ENCODE measurements at regions not wholly inside any gene's neighbourhood (a gene's known extent, or its start where the extent isn't known, plus 50 kb on each side); places are given as distances from the start of the nearest gene placed in this dataset.

- FAIRE-seq = no peak
- H3K36me3 ChIP-seq (ENCODE audit: control insufficient read depth, insufficient read depth, low read length) = no peaks in the 10 kb centered on the region
- DNase-seq (ENCODE audit: low read depth) = no peak
- TF ChIP-seq CTCF (IDR thresholded peaks at IDR 0.05; ENCODE audit: insufficient read depth, low read length, severe bottlenecking) = no peak
- H3K27me3 ChIP-seq (ENCODE audit: control insufficient read depth, insufficient read depth, low read length) = no peaks in the 10 kb centered on the region
- H3K4me3 ChIP-seq (ENCODE audit: low read depth, low read length) = no peak overlapping the region
Measured at GRCh38 chr10:129120441-129120840, 346.6 kb upstream of the MGMT start.

- FAIRE-seq (no peak), DNase-seq (ENCODE audit: low read depth) (no peak)
- no peak for TF ChIP-seq CTCF (IDR thresholded peaks at IDR 0.05; ENCODE audit: insufficient read depth, low read length, severe bottlenecking)
- no peaks in the 10 kb centered on the region for H3K27me3 ChIP-seq (ENCODE audit: control insufficient read depth, insufficient read depth, low read length)
- no peaks in the 10 kb centered on the region for H3K36me3 ChIP-seq (ENCODE audit: control insufficient read depth, insufficient read depth, low read length)
- no peak overlapping the region for H3K4me3 ChIP-seq (ENCODE audit: low read depth, low read length)
Measured at GRCh38 chr10:129122846-129123245, 344.2 kb upstream of the MGMT start.

- DNase-seq (ENCODE audit: low read depth) = no peak
- H3K36me3 ChIP-seq (ENCODE audit: control insufficient read depth, insufficient read depth, low read length) = no peaks in the 10 kb centered on the region
- no peak for FAIRE-seq
- TF ChIP-seq CTCF (IDR thresholded peaks at IDR 0.05; ENCODE audit: insufficient read depth, low read length, severe bottlenecking) = no peak
- no peak overlapping the region for H3K4me3 ChIP-seq (ENCODE audit: low read depth, low read length)
- no peaks in the 10 kb centered on the region for H3K27me3 ChIP-seq (ENCODE audit: control insufficient read depth, insufficient read depth, low read length)
Measured at GRCh38 chr10:129123428-129123827, 343.6 kb upstream of the MGMT start.

GRCh38 chr10:129126982-129127381 lies 340.1 kb upstream of the MGMT start:
- H3K4me3 ChIP-seq (ENCODE audit: low read depth, low read length) = no peak overlapping the region
- no peaks in the 10 kb centered on the region for H3K36me3 ChIP-seq (ENCODE audit: control insufficient read depth, insufficient read depth, low read length)
- TF ChIP-seq CTCF (IDR thresholded peaks at IDR 0.05; ENCODE audit: insufficient read depth, low read length, severe bottlenecking) = no peak
- DNase-seq (ENCODE audit: low read depth) (no peak), FAIRE-seq (no peak)
- no peaks in the 10 kb centered on the region for H3K27me3 ChIP-seq (ENCODE audit: control insufficient read depth, insufficient read depth, low read length)

GRCh38 chr10:129131457-129132132 lies 335.4 kb upstream of the MGMT start:
- no peak overlapping the region for H3K4me3 ChIP-seq (ENCODE audit: low read depth, low read length)
- TF ChIP-seq CTCF (IDR thresholded peaks at IDR 0.05; ENCODE audit: insufficient read depth, low read length, severe bottlenecking) = no peak
- H3K36me3 ChIP-seq (ENCODE audit: control insufficient read depth, insufficient read depth, low read length) = no peaks in the 10 kb centered on the region
- no peaks in the 10 kb centered on the region for H3K27me3 ChIP-seq (ENCODE audit: control insufficient read depth, insufficient read depth, low read length)
- DNase-seq (ENCODE audit: low read depth) (no peak), FAIRE-seq (no peak)

- TF ChIP-seq CTCF (IDR thresholded peaks at IDR 0.05; ENCODE audit: insufficient read depth, low read length, severe bottlenecking) = no peak
- H3K36me3 ChIP-seq (ENCODE audit: control insufficient read depth, insufficient read depth, low read length) = no peaks in the 10 kb centered on the region
- no peak for DNase-seq (ENCODE audit: low read depth)
- no peaks in the 10 kb centered on the region for H3K27me3 ChIP-seq (ENCODE audit: control insufficient read depth, insufficient read depth, low read length)
- H3K4me3 ChIP-seq (ENCODE audit: low read depth, low read length) = no peak overlapping the region
- no peak for FAIRE-seq
Measured at GRCh38 chr10:129133856-129134255, 333.2 kb upstream of the MGMT start.

Data from bronchial epithelial cell (primary cell).